Adrenal gland (tissue), 9 donors: ENCODE measurements at regions not wholly inside any gene's neighbourhood (a gene's known extent, or its start where the extent isn't known, plus 50 kb on each side); places are given as distances from the start of the nearest gene placed in this dataset.

Source experiments
- DNase-seq, 7 donors: peaks; one replicate each; pipeline ENCODE4 v3.0.0-alpha.2; 2019 to 2020
- H3K27ac ChIP-seq, 5 donors: fragments of 200-600 bp; sonication (generic) in 4 of 5; 1 replicate in 3 of 5; 2 replicates in 2 of 5; pipeline versions ENCODE4 v1.5.1 to v1.8.0; 2016 to 2020; ENCODE audit warnings: mild to moderate bottlenecking in 1 of 5
- H3K27me3 ChIP-seq: fragments of 200-600 bp; 2 replicates; pipeline ENCODE4 v1.8.0; 2021
- H3K36me3 ChIP-seq, 2 donors: fragments of 200-600 bp; replicated peaks in 1 of 2; 1 replicate in 1 of 2; 2 replicates in 1 of 2; pipeline versions ENCODE4 v1.5.1 to v1.8.0; 2018 to 2022
- H3K4me1 ChIP-seq, 2 donors: fragments of 200-600 bp; replicated peaks in 1 of 2; 1 replicate in 1 of 2; 2 replicates in 1 of 2; pipeline versions ENCODE4 v1.5.1 to v1.8.0; 2018 to 2021
- H3K4me3 ChIP-seq, 4 donors: fragments of 200-600 bp; sonication (generic) in 3 of 4; one replicate each; pipeline ENCODE4 v1.5.1; 2016 to 2018
- H3K9me3 ChIP-seq, 3 donors: fragments of 200-600 bp; sonication (generic) in 1 of 3; replicated peaks in 1 of 3; 1 replicate in 2 of 3; 2 replicates in 1 of 3; pipeline versions ENCODE4 v1.5.1 to v1.8.0; 2016 to 2021
- POLR2A ChIP-seq, 2 donors: fragments of 450-650 bp; IDR thresholded peaks; one replicate each; pipeline ENCODE4 v1.6.1; 2017; ENCODE audit warnings: antibody characterized with exemption in 2 of 2, mild to moderate bottlenecking in 2 of 2, moderate library complexity in 1 of 2
- WGBS, 4 donors: extraction: QIAGEN DNeasy Blood & Tissue Kit in 2 of 4; methylation state at CpG; one replicate each; pipeline versions ENCODE4 v1.1.5 to v1.1.7; 2013 to 2017; 5-methylcytosine and 5-hydroxymethylcytosine counted together
- intact Hi-C, 2 donors: fragments of 100-400 bp; cut with DNase I; formaldehyde crosslinking; loops; one replicate each; pipeline versions ENCODE4 v1.14.1 to v1.15.0; 2022 to 2023
- TF ChIP-seq, protein P1 (sequence below), 6 experiments: fragments of 450-650 bp in 4 of 6; fragments of 200-600 bp in 2 of 6; sonication (generic) in 1 of 6; IDR thresholded peaks; 1 replicate in 5 of 6; 2 replicates in 1 of 6; pipeline versions ENCODE4 v1.5.1 to v1.8.0; 2016 to 2021; ENCODE audit warnings: antibody characterized with exemption in 6 of 6, mild to moderate bottlenecking in 2 of 6, moderate library complexity in 1 of 6
- donor health status: healthy with polysubstance abuse.
- donor health status: Bipolar disorder and iron deficiency.
- donor health status: DM: yes; HTN: yes; CAD: no.
- donor health status: DM: no; HTN: no; CAD: no.
- donor health status: DM: no; HTN: no; CAD: no.

- intact Hi-C loops: no loop called here
- no peaks in the 10 kb centered on the region for H3K4me1 ChIP-seq
- no peak overlapping the region for H3K27ac ChIP-seq
- 69 to 85% (median 82%) methylated on average over 2 of the region's 2 CpGs for WGBS, 4 donors
- H3K27me3 ChIP-seq: no peaks in the 10 kb centered on the region
- H3K9me3 ChIP-seq: no peaks in the 10 kb centered on the region
- TF ChIP-seq POLR2A (IDR thresholded peaks at IDR 0.05): no peak
- TF ChIP-seq, protein P1, sequence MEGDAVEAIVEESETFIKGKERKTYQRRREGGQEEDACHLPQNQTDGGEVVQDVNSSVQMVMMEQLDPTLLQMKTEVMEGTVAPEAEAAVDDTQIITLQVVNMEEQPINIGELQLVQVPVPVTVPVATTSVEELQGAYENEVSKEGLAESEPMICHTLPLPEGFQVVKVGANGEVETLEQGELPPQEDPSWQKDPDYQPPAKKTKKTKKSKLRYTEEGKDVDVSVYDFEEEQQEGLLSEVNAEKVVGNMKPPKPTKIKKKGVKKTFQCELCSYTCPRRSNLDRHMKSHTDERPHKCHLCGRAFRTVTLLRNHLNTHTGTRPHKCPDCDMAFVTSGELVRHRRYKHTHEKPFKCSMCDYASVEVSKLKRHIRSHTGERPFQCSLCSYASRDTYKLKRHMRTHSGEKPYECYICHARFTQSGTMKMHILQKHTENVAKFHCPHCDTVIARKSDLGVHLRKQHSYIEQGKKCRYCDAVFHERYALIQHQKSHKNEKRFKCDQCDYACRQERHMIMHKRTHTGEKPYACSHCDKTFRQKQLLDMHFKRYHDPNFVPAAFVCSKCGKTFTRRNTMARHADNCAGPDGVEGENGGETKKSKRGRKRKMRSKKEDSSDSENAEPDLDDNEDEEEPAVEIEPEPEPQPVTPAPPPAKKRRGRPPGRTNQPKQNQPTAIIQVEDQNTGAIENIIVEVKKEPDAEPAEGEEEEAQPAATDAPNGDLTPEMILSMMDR (IDR thresholded peaks at IDR 0.05): no peak
- DNase-seq: no peak
- H3K36me3 ChIP-seq: no peaks in the 10 kb centered on the region
- no peak overlapping the region for H3K4me3 ChIP-seq
Measured at GRCh38 chr12:58767496-58767895, 152.8 kb downstream of the LRIG3 start.

GRCh38 chr12:58773986-58774385 lies 146.3 kb downstream of the LRIG3 start:
- Histone ChIP-seq H3K27ac (no peak overlapping the region), H3K36me3 (no peaks in the 10 kb centered on the region), H3K4me3 (no peak overlapping the region), H3K9me3 (no peaks in the 10 kb centered on the region), H3K4me1 (no peaks in the 10 kb centered on the region), H3K27me3 (no peaks in the 10 kb centered on the region)
- TF ChIP-seq, protein P1 (IDR thresholded peaks at IDR 0.05): no peak
- TF ChIP-seq POLR2A (IDR thresholded peaks at IDR 0.05): no peak
- intact Hi-C loops: no loop called here
- no peak for DNase-seq

- Histone ChIP-seq H3K27me3 (no peaks in the 10 kb centered on the region), H3K27ac (no peak overlapping the region), H3K36me3 (no peaks in the 10 kb centered on the region), H3K4me3 (no peak overlapping the region), H3K4me1 (no peaks in the 10 kb centered on the region), H3K9me3 (no peaks in the 10 kb centered on the region)
- TF ChIP-seq, protein P1 (IDR thresholded peaks at IDR 0.05): no peak
- no peak for TF ChIP-seq POLR2A (IDR thresholded peaks at IDR 0.05)
- no peak for DNase-seq
- WGBS, 4 donors: 58 to 80% (median 71%) methylated on average over 2 of the region's 2 CpGs
- intact Hi-C loops: no loop called here
Measured at GRCh38 chr12:58774731-58775130, 145.6 kb downstream of the LRIG3 start.

GRCh38 chr12:58775396-58775795 lies 144.9 kb downstream of the LRIG3 start:
- Histone ChIP-seq H3K4me1 (no peaks in the 10 kb centered on the region), H3K9me3 (no peaks in the 10 kb centered on the region), H3K27ac (no peak overlapping the region), H3K36me3 (no peaks in the 10 kb centered on the region), H3K27me3 (no peaks in the 10 kb centered on the region), H3K4me3 (no peak overlapping the region)
- 72 to 93% (median 76%) methylated on average over 1 of the region's 1 CpG for WGBS, 4 donors
- TF ChIP-seq, protein P1 (IDR thresholded peaks at IDR 0.05): no peak
- no peak for TF ChIP-seq POLR2A (IDR thresholded peaks at IDR 0.05)
- DNase-seq: no peak
- intact Hi-C loops: no loop called here
